GM12878 (cell line): ENCODE measurements at regions not wholly inside any gene's neighbourhood (a gene's known extent, or its start where the extent isn't known, plus 50 kb on each side); places are given as distances from the start of the nearest gene placed in this dataset.

Source experiments
- ATAC-seq: fragments of 200-7000 bp; cut with Tn5 transposase; 3 replicates; pipeline ENCODE4 v1.9.1; 2020; ENCODE audit warnings: mild to moderate bottlenecking, moderate library complexity
- BruUV-seq: library from RNA; stranded (reverse); fragments of 400-500 nt; replicated peaks from 2 replicates; lab custom pipeline; 2021; lab: Mats Ljungman, UMichigan
- CTCF ChIA-PET: fragments of 300-600 bp; sonication (Branson Sonifier 250); formaldehyde crosslinking; extraction: SDS; loops from one replicate; lab custom pipeline; 2021; ENCODE audit warnings: inconsistent platforms; lab: Yijun Ruan, JAX
- POLR2A ChIA-PET: fragments of 350-600 bp; formaldehyde crosslinking; extraction: SDS; loops from one replicate; lab custom pipeline; 2021; ENCODE audit warnings: inconsistent platforms; lab: Charles Lee
- RAD21 ChIA-PET: fragments of 300-600 bp; sonication (Branson Sonifier 250); formaldehyde crosslinking; loops from one replicate; lab custom pipeline; 2023; ENCODE audit warnings: antibody characterized with exemption; ENCODE audit not compliant: unreplicated experiment; lab: Charles Lee
- SMC1A ChIA-PET: fragments of 300-600 bp; sonication (Branson Sonifier 250); formaldehyde crosslinking; loops from one replicate; lab custom pipeline; 2023; ENCODE audit not compliant: unreplicated experiment, uncharacterized antibody; lab: Charles Lee
- DNase-seq: peaks from one replicate; pipeline ENCODE4 v3.0.0-alpha.2; 2011; ENCODE audit warnings: low read depth, low spot score
- FAIRE-seq: peaks from 3 replicates; lab custom pipeline; 2011; peaks lifted over from hg19 to GRCh38; lab: Jason Lieb, UNC
- H2AFZ ChIP-seq: 2 replicates; pipeline ENCODE4 v1.6.0; 2011; ENCODE audit warnings: low read depth, low read length, control low read depth; ENCODE audit not compliant: control insufficient read depth
- H3K27ac ChIP-seq: 2 replicates; pipeline ENCODE4 v1.5.1; 2011; ENCODE audit warnings: control low read depth; ENCODE audit not compliant: control insufficient read depth, insufficient read depth
- H3K27me3 ChIP-seq, 2 experiments: replicated peaks in 1 of 2; 2 replicates each; pipeline versions ENCODE4 v1.6.0 to v1.6.1; 2011; ENCODE audit warnings: low read length in 1 of 2; ENCODE audit not compliant: control insufficient read depth in 2 of 2, insufficient read depth in 2 of 2
- H3K36me3 ChIP-seq, 2 experiments: 2 replicates each; pipeline ENCODE4 v1.5.1; 2011; ENCODE audit warnings: low read length in 1 of 2; ENCODE audit not compliant: control insufficient read depth in 2 of 2, insufficient read depth in 2 of 2
- H3K4me1 ChIP-seq: 2 replicates; pipeline ENCODE4 v1.6.1; 2011; ENCODE audit warnings: mild to moderate bottlenecking, low read length, moderate library complexity, mixed read lengths; ENCODE audit not compliant: control insufficient read depth, insufficient read depth
- H3K4me2 ChIP-seq: 2 replicates; pipeline ENCODE4 v1.6.0; 2011; ENCODE audit warnings: control low read depth; ENCODE audit not compliant: control insufficient read depth, insufficient read depth
- H3K4me3 ChIP-seq: fragments of 200-600 bp; sonication (generic); 2 replicates; pipeline ENCODE4 v1.5.1; 2016
- H3K79me2 ChIP-seq: 2 replicates; pipeline ENCODE4 v1.6.0; 2011; ENCODE audit warnings: low read length; ENCODE audit not compliant: control insufficient read depth, insufficient read depth
- H3K9ac ChIP-seq: 2 replicates; pipeline ENCODE4 v1.8.0; 2011; ENCODE audit warnings: low read length, control low read depth, mixed read lengths; ENCODE audit not compliant: control insufficient read depth, insufficient read depth
- H3K9me3 ChIP-seq: replicated peaks from 3 replicates; pipeline ENCODE4 v1.5.1; 2011; ENCODE audit warnings: mild to moderate bottlenecking, low read length; ENCODE audit not compliant: control insufficient read depth, insufficient read depth
- H4K20me1 ChIP-seq: 2 replicates; pipeline ENCODE4 v1.6.0; 2011; ENCODE audit not compliant: control insufficient read depth, insufficient read depth
- ATF7 ChIP-seq: fragments of 450-650 bp; IDR thresholded peaks from 2 replicates; pipeline ENCODE4 v1.6.1; 2016; ENCODE audit warnings: low read depth, mild to moderate bottlenecking
- BCL11A ChIP-seq: IDR thresholded peaks from 2 replicates; pipeline ENCODE4 v1.6.1; 2011; ENCODE audit warnings: low read depth, low read length
- CBX5 ChIP-seq: sonication (generic); IDR thresholded peaks from 2 replicates; pipeline ENCODE4 v1.6.1; 2016; ENCODE audit warnings: low read depth, moderate library complexity, mild to moderate bottlenecking, inconsistent platforms
- CEBPB ChIP-seq, 2 experiments: fragments of 150-350 bp in 1 of 2; IDR thresholded peaks; 2 replicates each; pipeline ENCODE4 v1.6.1; 2012 to 2014; ENCODE audit warnings: low read depth in 2 of 2, low read length in 2 of 2, borderline replicate concordance in 1 of 2, inconsistent platforms in 1 of 2
- CREM ChIP-seq: IDR thresholded peaks from 2 replicates; pipeline ENCODE4 v1.6.1; 2014; ENCODE audit warnings: antibody characterized with exemption, low read depth
- EED ChIP-seq: sonication (generic); IDR thresholded peaks from 2 replicates; pipeline ENCODE4 v1.6.1; 2016; ENCODE audit warnings: antibody characterized with exemption, low read depth
- GATAD2B ChIP-seq: fragments of 450-650 bp; conservative IDR thresholded peaks from 2 replicates; pipeline ENCODE4 v1.6.1; 2017; ENCODE audit warnings: low read depth, mild to moderate bottlenecking, moderate library complexity
- HDAC6 ChIP-seq: fragments of 200-600 bp; sonication (generic); IDR thresholded peaks from one replicate; pipeline ENCODE4 v1.8.0; 2017; ENCODE audit warnings: antibody characterized with exemption; ENCODE audit not compliant: unreplicated experiment
- JUNB ChIP-seq: IDR thresholded peaks from 2 replicates; pipeline ENCODE4 v1.6.1; 2016; ENCODE audit warnings: antibody characterized with exemption, mild to moderate bottlenecking
- NBN ChIP-seq: fragments of 450-650 bp; IDR thresholded peaks from 2 replicates; pipeline ENCODE4 v1.6.1; 2016
- POLR2AphosphoS2 ChIP-seq: IDR thresholded peaks from 2 replicates; pipeline ENCODE4 v1.6.1; 2011; ENCODE audit warnings: low read depth, mild to moderate bottlenecking, low read length, improper control_type of control experiment, moderate library complexity
- POLR2AphosphoS5 ChIP-seq: IDR thresholded peaks from 2 replicates; pipeline ENCODE4 v1.6.1; 2011; ENCODE audit warnings: mild to moderate bottlenecking, low read length, inconsistent platforms
- SRF ChIP-seq, 2 experiments: IDR thresholded peaks; 2 replicates each; pipeline ENCODE4 v1.6.1; 2011; ENCODE audit warnings: low read depth in 2 of 2, low read length in 2 of 2, mild to moderate bottlenecking in 1 of 2, moderate library complexity in 1 of 2
- TCF3 ChIP-seq: IDR thresholded peaks from 2 replicates; pipeline ENCODE4 v1.6.1; 2012; ENCODE audit warnings: low read depth, mild to moderate bottlenecking, low read length, borderline replicate concordance; ENCODE audit not compliant: insufficient read depth
- YBX1 ChIP-seq: fragments of 450-650 bp; IDR thresholded peaks from 2 replicates; pipeline ENCODE4 v1.6.1; 2016; ENCODE audit warnings: antibody characterized with exemption
- ZNF622 ChIP-seq: fragments of 450-650 bp; IDR thresholded peaks from 2 replicates; pipeline ENCODE4 v1.6.1; 2017; ENCODE audit warnings: mild to moderate bottlenecking, inconsistent platforms
- WGBS: methylation state at CpG from one replicate; pipeline ENCODE4 v1.1.6; 2016; ENCODE audit warnings: low lambda C conversion rate; ENCODE audit not compliant: insufficient replicate concordance, insufficient coverage; ENCODE audit errors: missing lambda C conversion rate; 5-methylcytosine and 5-hydroxymethylcytosine counted together
- in situ Hi-C: fragments of 300-500 bp; cut with MboI; formaldehyde crosslinking; loops from 9 replicates; pipeline ENCODE4 v1.14.3; 2018; ENCODE audit warnings: mixed read lengths
- intact Hi-C: fragments of 100-400 bp; cut with micrococcal nuclease; formaldehyde crosslinking; loops from one replicate; pipeline ENCODE4 v1.14.2; 2022; ENCODE audit not compliant: unreplicated experiment
- TF ChIP-seq, protein P1 (sequence below), 3 experiments: IDR thresholded peaks in 2 of 3; conservative IDR thresholded peaks in 1 of 3; 2 replicates each; pipeline ENCODE4 v1.5.1; 2011; ENCODE audit warnings: low read depth in 3 of 3, low read length in 3 of 3, mild to moderate bottlenecking in 3 of 3, control low read depth in 2 of 3, moderate library complexity in 2 of 3, inconsistent platforms in 1 of 3, mixed read lengths in 1 of 3; ENCODE audit not compliant: control insufficient read depth in 2 of 3, insufficient read depth in 1 of 3; ENCODE audit errors: extremely low read depth in 1 of 3
- TF ChIP-seq, protein P2 (sequence below): fragments of 450-650 bp; IDR thresholded peaks from 2 replicates; pipeline ENCODE4 v1.6.1; 2017; ENCODE audit warnings: low read depth, mild to moderate bottlenecking, moderate library complexity
- TF ChIP-seq, protein P3 (sequence below): fragments of 450-650 bp; formaldehyde crosslinking; IDR thresholded peaks from 2 replicates; pipeline ENCODE4 v1.4.0; 2020; ENCODE audit warnings: mild to moderate bottlenecking, moderate library complexity

DNA sequence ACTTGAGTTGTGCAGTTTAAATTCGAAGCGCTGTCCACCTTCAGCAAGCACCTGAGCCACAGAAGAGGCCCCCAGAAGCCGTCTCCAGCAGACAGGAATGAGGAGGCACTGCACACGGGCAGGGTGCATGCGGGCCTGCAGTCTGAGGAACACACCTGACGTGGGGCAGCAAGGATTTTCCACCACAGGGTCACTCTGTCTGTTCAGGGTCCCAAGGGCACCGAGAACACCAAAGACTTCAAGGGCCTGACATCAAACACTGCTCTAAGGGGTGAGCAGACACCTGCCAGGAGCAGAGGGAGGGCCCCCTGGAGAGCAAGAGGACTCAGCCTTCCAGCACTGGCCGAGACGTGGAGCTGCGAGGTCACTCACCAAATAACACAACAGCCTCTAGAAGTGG, 99.7 kb upstream of the C14orf180 start:
- Histone ChIP-seq H3K9me3 (no peaks in the 10 kb centered on the region; the same call in 2 of the 3 replicates), H3K79me2 (no peaks in the 10 kb centered on the region), H3K4me1 (no peaks in the 10 kb centered on the region), H2AFZ (no peak overlapping the region), H3K9ac (no peak overlapping the region), H4K20me1 (no peaks in the 10 kb centered on the region), H3K27ac (no peak overlapping the region), H3K27me3 (peaks cover 0 to 2% of the 10 kb centered on the region in 2 experiments; a peak in 1 of 4 replicates), H3K36me3 (no peaks in the 10 kb centered on the region), H3K4me3 (no peak overlapping the region), H3K4me2 (no peak overlapping the region)
- no TSS peak for BruUV-seq
- ATAC-seq: no peak
- TF ChIP-seq POLR2AphosphoS2 (no peak), CREM (no peak), EED (no peak), SRF (IDR thresholded peaks at IDR 0.05; ENCODE audit: low read depth in 2 of 2, low read length in 2 of 2) (no peak), NBN (no peak), ZNF622 (no peak), CEBPB (IDR thresholded peaks at IDR 0.05; ENCODE audit: borderline replicate concordance in 1 of 2, low read depth in 2 of 2, low read length in 2 of 2) (no peak), YBX1 (no peak), JUNB (no peak), POLR2AphosphoS5 (no peak), BCL11A (no peak), HDAC6 (no peak), GATAD2B (no peak), ATF7 (no peak), TCF3 (no peak), CBX5 (no peak)
- TF ChIP-seq, protein P1, sequence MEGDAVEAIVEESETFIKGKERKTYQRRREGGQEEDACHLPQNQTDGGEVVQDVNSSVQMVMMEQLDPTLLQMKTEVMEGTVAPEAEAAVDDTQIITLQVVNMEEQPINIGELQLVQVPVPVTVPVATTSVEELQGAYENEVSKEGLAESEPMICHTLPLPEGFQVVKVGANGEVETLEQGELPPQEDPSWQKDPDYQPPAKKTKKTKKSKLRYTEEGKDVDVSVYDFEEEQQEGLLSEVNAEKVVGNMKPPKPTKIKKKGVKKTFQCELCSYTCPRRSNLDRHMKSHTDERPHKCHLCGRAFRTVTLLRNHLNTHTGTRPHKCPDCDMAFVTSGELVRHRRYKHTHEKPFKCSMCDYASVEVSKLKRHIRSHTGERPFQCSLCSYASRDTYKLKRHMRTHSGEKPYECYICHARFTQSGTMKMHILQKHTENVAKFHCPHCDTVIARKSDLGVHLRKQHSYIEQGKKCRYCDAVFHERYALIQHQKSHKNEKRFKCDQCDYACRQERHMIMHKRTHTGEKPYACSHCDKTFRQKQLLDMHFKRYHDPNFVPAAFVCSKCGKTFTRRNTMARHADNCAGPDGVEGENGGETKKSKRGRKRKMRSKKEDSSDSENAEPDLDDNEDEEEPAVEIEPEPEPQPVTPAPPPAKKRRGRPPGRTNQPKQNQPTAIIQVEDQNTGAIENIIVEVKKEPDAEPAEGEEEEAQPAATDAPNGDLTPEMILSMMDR (IDR thresholded peaks at IDR 0.05 in 2 of 3, conservative IDR thresholded peaks at IDR 0.05 in 1 of 3; ENCODE audit: control insufficient read depth in 2 of 3, extremely low read depth in 1 of 3, insufficient read depth in 1 of 3, low read depth in 3 of 3, low read length in 3 of 3): no peak
- TF ChIP-seq, protein P2, sequence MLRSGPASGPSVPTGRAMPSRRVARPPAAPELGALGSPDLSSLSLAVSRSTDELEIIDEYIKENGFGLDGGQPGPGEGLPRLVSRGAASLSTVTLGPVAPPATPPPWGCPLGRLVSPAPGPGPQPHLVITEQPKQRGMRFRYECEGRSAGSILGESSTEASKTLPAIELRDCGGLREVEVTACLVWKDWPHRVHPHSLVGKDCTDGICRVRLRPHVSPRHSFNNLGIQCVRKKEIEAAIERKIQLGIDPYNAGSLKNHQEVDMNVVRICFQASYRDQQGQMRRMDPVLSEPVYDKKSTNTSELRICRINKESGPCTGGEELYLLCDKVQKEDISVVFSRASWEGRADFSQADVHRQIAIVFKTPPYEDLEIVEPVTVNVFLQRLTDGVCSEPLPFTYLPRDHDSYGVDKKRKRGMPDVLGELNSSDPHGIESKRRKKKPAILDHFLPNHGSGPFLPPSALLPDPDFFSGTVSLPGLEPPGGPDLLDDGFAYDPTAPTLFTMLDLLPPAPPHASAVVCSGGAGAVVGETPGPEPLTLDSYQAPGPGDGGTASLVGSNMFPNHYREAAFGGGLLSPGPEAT: no peak
- TF ChIP-seq, protein P3, sequence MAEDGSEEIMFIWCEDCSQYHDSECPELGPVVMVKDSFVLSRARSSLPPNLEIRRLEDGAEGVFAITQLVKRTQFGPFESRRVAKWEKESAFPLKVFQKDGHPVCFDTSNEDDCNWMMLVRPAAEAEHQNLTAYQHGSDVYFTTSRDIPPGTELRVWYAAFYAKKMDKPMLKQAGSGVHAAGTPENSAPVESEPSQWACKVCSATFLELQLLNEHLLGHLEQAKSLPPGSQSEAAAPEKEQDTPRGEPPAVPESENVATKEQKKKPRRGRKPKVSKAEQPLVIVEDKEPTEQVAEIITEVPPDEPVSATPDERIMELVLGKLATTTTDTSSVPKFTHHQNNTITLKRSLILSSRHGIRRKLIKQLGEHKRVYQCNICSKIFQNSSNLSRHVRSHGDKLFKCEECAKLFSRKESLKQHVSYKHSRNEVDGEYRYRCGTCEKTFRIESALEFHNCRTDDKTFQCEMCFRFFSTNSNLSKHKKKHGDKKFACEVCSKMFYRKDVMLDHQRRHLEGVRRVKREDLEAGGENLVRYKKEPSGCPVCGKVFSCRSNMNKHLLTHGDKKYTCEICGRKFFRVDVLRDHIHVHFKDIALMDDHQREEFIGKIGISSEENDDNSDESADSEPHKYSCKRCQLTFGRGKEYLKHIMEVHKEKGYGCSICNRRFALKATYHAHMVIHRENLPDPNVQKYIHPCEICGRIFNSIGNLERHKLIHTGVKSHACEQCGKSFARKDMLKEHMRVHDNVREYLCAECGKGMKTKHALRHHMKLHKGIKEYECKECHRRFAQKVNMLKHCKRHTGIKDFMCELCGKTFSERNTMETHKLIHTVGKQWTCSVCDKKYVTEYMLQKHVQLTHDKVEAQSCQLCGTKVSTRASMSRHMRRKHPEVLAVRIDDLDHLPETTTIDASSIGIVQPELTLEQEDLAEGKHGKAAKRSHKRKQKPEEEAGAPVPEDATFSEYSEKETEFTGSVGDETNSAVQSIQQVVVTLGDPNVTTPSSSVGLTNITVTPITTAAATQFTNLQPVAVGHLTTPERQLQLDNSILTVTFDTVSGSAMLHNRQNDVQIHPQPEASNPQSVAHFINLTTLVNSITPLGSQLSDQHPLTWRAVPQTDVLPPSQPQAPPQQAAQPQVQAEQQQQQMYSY: no peak
- POLR2A ChIA-PET: no interaction called here
- in situ Hi-C loops (no loop called here), intact Hi-C loops (no loop called here)
- 0% methylated on average over 10 of the region's 10 CpGs for WGBS
- RAD21 ChIA-PET: no interaction called here
- CTCF ChIA-PET: interaction anchor here (0.6 kb wide), 1 partner anchor 34 kb away, joined by 3 read pairs; no protein-coding TSS in a partner anchor
- no peak for DNase-seq
- SMC1A ChIA-PET: no interaction called here
- no peak for FAIRE-seq
